OCI-M2 (cell line): ENCODE measurements at regions not wholly inside any gene's neighbourhood (a gene's known extent, or its start where the extent isn't known, plus 50 kb on each side); places are given as distances from the start of the nearest gene placed in this dataset.
"Not testable (repeated sequence)": the region's sequence is repeated elsewhere in the genome, so short reads cannot be mapped to it uniquely, and the experiment has no call there.

Experiments
- DNase-seq: peaks from one replicate; lab custom pipeline; 2025; ENCODE audit not compliant: unreplicated experiment; lab: John Stamatoyannopoulos, UW

DNA sequence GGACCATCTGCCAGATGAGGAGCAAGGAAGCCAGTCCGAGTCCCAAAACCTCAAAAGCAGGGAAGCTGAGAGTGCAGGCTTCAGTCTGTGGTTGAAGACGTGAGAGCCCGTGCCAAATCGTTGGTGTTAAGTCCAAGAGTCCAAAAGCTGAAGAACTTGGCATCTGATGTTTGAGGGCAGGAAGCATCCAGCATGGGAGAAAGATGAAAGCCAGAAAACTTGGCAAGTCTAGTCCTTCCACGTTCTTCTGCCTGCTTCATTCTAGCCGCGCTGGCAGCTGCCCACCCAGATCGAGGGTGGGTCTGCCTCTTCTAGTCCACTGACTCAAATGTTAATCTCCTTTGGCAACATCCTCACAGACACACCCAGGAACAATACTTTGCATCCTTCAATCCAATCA, 293.8 kb downstream of the RDH14 start:
- DNase-seq = not testable (repeated sequence)

DNA sequence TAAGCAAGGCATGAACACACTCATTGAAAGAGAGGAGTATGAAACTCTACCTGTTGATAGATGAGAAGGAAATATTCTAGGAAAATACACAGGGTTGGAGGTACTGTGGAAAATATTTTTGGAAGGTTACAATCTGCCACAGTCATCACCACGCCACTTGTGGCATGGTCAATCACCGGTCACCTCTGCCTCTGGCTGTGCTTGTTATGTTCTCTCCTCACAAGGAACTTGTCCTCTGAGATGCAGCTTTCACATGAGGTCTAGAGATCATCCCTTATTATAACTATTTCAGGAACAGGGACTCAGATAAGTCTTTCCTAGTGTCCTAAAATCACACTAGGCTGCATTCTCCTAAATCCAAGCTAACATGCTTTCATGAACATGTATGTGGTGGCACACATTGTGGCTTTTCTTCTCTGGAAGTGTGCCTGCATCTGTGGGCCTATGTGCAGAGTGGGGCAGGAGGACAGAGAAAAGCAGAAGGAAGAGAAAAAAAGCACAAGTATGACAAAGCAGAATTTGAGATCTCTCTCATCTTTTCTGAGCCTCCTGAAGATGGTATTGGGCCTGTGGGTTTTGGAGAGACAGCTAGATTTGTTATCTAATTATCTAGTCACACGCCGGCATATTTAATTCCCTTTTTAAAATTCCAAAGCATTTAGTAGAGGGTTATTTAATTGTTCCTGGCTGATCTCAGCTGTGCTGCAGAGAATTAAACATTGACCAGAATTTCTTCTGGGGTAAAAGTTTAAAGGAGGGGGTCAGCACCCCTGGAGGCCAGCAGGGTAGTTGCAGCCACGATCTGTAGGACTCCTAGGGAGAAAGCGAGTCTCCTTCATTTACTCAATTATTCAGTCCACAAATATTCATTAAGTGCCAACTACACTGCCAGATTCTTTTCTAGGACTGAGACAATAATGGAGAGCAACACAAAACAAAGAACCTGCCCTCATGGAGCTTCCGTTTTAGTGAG, 294.6 kb downstream of the RDH14 start:
- no peak for DNase-seq

DNA sequence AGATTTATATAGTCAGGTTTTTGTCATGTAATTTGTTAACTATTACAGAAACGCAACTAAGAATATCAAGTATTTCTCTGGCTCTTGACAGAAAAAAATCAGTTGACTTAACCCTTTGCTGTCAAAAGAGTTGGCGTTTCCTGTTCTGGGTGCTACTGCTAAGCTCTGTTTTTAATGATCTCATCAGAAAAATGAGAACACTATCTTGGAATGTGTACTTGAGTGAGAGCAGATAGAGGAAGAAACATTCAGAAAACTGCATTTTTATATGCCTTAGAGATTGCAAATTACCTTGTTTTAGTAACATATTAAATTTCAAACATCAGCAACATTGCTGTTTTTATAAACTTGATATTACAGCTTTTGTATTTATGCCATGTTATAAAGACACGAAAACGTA, 297.9 kb downstream of the RDH14 start:
- DNase-seq = no peak

DNA sequence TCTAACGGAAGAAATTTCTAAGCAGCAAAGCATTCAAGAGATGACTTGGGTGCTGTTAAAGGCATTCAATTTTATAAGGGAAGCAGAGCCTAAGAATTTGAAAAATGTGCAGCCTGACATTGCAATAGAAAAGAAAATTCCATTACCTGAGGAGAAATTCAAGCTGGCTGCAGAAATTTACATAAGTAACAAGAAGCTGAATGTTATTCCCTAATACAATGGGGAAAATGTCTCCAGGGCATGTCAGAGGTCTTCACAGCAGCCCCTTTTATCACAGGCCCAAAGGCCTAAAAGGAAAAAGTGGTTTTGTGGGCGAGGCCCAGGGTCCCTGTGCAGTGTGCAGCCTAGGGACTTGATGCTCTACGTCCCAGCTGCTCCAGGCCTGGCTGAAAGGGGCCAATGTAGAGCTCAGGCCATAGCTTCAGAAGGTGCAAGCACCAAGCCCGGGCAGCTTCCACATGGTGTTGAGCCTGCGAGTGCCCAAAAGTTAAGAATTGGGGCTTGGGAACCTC, 306.7 kb downstream of the RDH14 start:
- no peak for DNase-seq

DNA sequence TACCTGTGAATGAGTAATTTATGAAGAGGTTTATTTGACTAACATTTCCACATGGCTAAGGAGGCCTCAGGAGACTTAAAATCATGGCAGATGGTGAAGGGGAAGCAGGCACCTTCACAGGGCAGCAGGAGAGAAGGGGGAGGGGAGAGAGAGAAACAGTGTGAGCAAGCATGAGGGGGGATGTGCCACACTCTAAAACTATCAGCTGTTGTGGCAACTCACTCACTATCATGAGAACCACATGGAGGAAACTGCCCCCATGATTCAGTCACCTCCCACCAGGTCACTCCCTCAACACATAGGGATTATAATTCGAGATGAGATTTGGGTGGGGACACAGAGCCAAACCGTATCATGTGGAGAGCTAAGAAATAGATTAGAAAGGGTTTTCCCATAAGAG, 309.0 kb downstream of the RDH14 start:
- DNase-seq = no peak

DNA sequence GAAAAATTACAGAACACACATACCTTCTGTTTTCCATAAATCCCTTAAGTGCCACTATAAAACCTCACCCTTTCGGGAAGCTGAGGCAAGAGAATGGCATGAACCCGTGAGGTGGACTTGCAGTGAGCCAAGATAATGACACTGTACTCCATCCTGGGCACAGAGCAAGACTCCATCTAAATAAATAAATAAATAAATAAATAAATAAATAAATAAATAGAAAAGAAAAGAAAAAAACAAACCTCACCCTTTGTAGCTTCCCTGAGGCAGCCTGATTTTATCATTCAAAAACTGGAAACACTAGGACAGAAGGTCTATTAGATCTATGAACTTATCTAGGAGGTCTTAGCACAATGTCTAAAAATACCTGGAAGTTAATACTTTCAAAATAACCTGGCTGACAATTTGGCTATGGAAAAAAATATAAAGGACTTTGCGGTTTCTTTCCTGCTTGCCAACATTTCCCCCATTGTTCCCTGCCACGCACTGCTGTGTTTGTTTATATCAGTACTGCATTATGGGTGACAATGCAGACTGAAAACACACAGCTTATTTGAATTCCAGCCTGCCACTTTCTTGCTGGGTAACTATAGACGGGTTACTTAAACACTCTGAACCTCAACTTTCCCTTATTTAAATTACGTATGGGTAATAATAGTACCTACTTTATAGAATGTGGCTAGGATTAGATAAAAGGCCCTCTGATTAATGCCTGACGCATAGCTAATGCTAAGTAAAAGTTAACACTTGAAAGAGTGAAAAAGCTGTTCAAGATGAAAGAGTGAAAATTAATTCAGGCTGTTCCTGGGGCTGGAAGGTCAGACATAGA, 313.0 kb downstream of the RDH14 start:
- no peak for DNase-seq

DNA sequence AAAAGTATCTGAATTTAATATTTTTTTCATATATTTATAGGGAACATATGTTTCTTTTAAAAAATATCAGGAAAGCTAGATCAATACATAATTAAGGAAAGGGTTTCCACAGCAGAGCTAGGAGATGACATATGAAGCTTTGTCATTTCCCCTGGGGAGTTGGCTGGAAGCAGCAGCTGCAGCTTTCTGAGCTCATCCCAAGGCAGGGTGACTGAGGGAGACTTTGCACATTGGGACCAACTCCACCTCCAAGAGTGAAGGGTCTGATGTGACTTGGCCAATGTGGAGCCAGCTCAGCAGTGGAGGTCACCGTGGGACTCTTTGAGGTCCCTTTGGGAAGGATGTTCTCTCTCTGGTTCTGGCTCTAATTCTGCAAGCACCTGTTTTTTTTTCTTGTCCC, 315.1 kb downstream of the RDH14 start:
- no peak for DNase-seq

DNA sequence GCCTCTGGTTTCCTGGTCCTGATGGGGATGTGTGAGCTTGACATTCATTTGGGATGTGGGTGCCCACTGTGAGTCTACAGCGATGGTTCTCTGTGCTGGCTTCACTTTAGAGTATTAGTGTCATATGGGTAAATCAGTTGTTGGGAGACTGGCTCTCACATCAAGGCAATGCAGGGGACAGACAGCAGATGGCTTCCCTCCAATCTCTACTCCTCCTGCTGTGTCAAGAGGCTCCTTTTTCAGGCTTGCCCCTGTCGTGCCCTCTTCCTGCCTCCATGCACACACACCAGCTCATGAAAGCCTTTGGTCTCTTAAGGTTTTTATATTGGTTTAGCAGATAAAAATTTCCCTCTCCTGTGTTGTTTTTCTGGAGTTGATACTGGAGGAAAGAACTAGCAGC, 315.6 kb downstream of the RDH14 start:
- no peak for DNase-seq

DNA sequence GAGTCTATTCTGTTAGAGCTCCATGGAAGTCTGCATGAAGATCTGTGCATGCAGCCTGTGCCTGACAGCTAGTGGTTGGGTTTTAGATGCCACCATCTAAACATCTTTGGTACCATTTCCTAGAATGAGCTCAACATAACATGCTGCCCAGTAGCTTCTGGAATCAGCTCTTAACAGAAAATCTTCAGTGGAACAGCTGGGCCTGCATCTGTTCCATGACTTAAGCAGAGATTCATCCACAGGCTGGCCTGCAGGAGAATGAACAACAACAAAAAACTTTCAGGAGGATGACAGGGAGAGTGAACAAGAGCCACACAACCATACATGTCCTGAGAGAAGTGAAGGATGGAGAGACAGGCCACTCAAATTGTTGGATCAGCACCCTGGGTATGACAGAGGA, 316.6 kb downstream of the RDH14 start:
- DNase-seq = no peak

DNA sequence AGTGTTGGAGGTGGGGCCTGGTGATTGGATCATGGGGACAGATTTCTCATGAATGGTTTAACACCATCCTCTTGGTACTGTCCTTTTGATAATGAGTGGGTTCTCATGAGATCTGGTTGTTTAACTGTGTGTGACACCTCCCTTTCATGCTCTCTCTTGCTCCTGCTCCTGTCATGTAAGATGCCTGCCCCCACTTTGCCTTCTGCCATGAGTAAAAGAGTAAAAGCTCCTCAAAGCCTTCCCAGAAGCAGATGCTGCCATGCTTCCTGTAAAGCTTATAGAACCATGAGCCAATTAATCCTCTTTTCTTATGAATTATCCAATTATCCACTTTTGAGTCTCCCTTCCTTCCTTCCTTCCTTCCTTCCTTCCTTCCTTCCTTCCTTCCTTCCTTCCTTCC, 317.7 kb downstream of the RDH14 start:
- no peak for DNase-seq

DNA sequence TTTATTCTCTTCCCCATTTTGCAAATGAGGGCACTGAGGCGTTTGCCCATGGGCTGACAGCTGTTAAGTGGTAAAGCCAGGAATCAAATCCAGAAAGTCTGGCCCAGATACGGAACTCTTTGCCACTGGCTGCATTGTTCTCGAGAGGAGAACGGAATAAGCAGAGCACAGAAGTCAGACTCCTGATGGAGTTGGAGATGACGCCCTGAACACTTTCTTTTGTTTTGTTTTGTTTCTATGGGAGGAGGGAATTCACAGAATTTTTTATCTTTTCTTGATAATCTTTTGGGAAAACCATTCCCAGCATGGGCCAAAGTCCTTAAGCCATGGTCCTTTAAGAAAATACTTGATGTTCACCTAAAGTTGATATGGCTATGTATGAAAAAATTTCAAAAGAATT, 322.2 kb downstream of the RDH14 start:
- no peak for DNase-seq

DNA sequence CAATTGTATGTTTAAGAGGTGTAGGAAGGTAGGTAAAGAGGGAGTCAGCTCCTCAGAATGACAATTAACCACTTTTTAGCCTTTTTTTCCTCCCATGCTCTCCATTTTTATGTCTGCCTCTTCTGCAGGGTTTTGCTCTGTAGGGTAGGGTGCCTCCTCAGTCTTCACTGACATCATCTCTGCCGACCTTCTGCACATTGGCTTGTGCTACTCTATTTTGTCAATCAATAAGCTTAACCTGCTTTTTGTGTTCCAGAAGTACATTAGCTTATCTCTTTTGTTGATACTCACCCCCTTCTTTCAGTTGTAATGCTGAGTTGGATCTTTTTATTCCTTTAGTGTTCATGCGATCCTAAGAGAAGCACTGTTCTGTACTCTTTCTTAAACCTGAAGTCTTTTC, 323.2 kb downstream of the RDH14 start:
- DNase-seq = no peak

DNA sequence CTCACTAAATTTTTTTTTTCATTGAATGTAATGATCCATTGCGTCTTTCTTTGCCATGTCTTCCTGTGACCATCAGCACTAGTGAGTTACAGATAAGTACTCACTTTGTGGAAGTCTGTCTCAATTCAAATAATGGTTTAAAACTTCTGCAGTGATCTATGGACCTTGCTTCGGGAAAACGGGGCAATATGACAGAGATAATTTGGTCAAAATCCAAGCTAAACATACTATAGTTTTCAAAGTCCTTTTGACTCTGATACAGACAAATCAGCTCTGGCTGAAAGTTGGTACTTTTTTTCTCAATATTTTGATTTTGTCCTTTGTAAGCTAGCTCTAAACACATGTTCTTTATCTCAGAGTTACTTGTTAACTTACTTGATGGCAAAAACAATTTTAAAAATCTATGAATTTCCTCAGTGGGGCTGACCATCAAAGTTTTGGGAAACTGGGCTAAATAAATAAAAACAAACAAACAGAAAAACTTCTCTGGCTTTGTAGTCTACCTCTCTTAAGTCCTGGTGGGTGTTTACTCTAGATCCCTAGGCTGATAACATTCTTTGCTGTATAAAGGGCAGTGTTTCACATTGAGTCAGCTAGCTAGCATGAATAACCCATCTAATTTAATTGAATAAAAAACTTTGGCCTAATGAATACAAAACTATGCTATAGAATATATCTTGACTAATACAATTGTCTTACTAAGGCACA, 327.6 kb downstream of the RDH14 start:
- no peak for DNase-seq

DNA sequence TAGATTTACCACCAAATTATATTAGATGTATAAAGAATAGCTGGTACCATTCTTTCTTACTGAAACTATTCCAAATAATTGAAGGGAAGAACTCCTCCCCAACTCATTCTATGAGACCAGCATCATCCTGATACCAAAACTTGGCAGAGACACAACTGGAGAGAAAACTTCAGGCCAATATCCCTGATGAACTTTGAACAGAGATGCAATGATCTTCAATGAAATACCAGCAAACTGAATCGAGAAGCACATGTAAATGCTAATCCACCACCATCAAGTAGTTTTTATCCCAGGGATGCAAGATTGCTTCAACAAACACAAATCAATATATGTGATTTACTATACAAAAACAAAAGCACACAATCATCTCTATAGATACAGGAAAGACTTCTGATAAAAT, 329.8 kb downstream of the RDH14 start:
- DNase-seq = no peak

DNA sequence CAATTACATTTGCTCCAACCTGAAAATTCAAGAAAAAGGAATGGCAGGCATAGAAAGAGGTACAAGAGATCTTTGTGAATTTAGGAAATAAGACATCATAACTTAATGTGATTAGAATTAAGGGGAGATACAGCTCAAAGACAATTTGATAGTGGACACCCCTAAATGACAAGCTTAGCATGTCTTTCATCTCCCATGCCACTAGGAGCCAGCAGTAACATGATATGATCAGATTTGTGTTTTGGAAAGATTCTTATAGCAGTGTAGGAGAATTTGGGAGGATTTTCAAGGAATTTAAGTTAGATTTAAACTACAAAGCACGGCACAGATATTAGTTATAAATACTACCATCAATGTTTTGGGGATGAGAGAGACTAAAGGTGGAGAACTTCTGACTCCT, 340.8 kb downstream of the RDH14 start:
- no peak for DNase-seq

DNA sequence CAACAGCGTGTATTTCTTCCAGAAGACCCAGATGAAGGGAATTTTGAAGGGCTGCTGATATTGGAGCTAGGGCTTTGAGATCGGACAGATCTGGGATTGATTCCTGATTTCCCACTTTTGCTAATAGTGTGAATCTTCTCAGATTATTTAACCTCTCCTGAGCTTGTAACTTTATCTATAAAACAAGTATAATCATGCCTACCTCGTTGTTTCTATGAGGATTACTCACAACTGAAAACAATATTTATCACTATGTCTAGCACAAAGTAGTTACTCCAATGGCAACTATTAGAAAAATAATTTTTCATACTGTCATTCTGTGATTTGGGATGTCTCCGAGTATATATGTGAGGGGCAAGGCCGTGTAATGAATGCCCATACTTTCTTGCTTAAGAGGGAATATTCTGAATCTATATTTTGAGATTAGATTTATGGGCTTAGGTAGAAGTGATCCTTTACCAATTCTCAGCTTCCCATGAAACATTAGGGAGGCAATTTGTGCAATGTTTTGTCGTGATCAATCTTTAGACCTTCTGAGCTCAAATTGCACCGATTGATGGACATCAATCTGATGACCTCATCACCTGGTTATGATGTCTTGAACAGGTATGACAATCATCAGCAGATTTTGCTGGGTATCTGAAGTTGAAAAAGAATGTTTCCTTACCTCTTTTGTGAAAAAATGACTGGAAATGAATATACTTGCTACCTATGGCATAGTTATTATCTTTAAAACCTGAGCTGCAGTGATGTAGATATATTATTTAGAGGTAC, 339.9 kb downstream of the KCNS3 start:
- DNase-seq = no peak

DNA sequence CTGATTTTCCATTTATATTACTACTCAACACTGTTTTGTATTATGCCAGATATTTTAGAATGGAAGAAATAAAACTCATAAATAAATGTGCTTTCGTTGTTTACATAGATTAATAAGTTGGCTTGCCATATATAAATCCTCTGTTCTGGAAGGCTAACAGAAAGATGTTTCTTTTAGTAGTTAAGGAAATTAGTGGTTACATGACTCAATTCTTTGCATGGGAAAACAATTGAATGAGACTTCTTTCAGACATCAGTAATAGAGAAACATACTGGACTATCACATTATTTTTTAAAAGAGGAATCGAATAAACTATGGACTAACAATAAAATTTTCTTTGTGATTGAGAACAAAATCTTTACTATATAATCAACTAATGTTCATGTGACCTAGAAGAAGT, 336.5 kb downstream of the KCNS3 start:
- DNase-seq = no peak

DNA sequence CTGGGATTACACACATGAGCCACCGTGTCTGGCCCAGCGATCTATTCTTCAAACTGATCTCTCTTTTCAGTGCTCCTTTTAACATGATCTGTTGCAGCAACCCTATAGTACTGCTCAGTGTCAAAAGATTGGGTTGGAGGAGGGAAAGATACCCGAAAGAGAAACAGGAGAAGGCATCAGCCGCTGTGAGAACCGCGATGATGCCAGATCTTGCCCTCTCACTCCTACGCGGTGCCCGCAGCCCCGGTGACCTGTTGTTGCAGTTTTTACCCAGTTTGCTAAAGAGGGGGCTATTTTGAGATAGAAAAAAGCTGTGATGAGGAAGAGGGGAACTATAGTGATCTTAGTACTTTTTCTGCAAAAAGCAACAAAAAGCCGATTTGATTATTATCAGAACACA, 335.5 kb downstream of the KCNS3 start:
- DNase-seq = no peak

DNA sequence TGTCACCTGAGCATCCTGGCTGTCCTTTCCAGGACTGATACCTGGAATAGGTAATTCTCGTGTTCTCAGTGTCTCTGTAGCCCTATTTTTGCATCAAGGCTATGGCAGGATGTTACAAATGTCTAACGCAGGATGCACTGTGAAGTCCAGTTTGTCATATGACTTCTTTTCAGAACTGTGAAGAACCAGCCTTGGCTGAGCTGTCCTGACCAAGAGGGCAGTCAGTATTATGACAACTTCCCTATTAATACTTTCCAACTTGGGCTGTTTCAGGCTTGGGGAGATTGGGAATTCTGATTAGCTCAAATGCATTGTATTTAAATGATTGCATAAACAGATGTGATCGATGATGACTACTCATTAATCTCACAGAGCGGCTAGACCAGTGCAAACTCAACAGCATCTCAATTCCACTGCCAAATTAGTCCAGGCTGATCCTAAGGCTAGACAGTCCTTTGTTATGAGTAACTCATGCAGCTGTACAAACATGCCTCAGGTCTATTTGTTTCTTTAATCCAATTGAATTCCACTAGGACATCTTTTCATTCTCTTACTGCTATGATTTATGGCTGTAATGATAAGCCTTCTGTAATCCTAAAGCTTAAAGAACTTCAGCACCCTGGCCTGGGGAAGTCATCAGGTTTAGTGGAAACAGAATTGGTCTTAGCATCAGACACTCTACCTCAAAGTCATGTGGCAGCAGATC, 331.6 kb downstream of the KCNS3 start:
- no peak for DNase-seq

DNA sequence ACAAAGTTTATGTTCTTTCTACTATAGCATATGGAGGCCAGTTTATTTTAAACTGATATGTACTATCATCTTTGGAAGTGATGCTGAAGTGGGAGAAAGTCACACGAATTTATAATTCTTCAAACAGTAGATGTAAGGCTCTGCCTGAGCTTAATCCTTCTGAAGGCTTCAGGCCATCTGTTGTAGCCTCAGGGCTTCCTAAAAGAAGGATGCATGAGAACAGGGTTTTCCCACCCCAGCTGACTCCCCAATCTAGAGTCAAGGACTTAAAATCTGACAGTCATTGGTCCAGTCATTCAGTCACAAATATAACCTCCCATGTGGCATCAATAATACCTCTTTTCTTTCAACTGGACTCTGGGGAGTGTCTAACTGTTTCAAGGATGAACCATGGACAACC, 330.5 kb downstream of the KCNS3 start:
- no peak for DNase-seq
